ACC112 (cell line): ENCODE measurements at regions not wholly inside any gene's neighbourhood (a gene's known extent, or its start where the extent isn't known, plus 50 kb on each side); places are given as distances from the start of the nearest gene placed in this dataset.

Source experiments
- H2AFZ ChIP-seq: fragments of 200-600 bp; sonication (generic); one replicate; pipeline ENCODE4 v1.6.0; 2017; ENCODE audit warnings: antibody characterized with exemption, low read length; ENCODE audit not compliant: unreplicated experiment
- H3K27ac ChIP-seq: fragments of 200-600 bp; sonication (generic); 2 replicates; pipeline ENCODE4 v1.5.1; 2014; ENCODE audit warnings: low read depth, mild to moderate bottlenecking, antibody characterized with exemption, low read length, moderate library complexity
- H3K27me3 ChIP-seq: fragments of 200-600 bp; sonication (generic); 2 replicates; pipeline ENCODE4 v1.6.1; 2014; ENCODE audit warnings: mild to moderate bottlenecking, antibody characterized with exemption, low read length, moderate library complexity, mixed read lengths; ENCODE audit not compliant: insufficient read depth
- H3K36me3 ChIP-seq: fragments of 200-600 bp; sonication (generic); 2 replicates; pipeline ENCODE4 v1.6.1; 2016; ENCODE audit warnings: mild to moderate bottlenecking, antibody characterized with exemption, low read length, moderate library complexity, mixed read lengths; ENCODE audit not compliant: insufficient read depth
- H3K4me1 ChIP-seq: fragments of 200-600 bp; sonication (generic); one replicate; pipeline ENCODE4 v1.6.1; 2016; ENCODE audit warnings: low read length, mixed read lengths; ENCODE audit not compliant: insufficient read depth, unreplicated experiment, control insufficient read depth
- H3K4me3 ChIP-seq: fragments of 200-600 bp; sonication (generic); 2 replicates; pipeline ENCODE4 v1.5.1; 2014; ENCODE audit warnings: mild to moderate bottlenecking, low read depth, low read length
- H3K79me2 ChIP-seq: fragments of 200-600 bp; sonication (generic); one replicate; pipeline ENCODE4 v1.6.0; 2016; ENCODE audit warnings: low read length; ENCODE audit not compliant: control insufficient read depth, unreplicated experiment, insufficient read depth

- H3K4me3 ChIP-seq = no peak overlapping the region
- no peaks in the 10 kb centered on the region for H3K27me3 ChIP-seq
- H2AFZ ChIP-seq = peak overlapping the region; percentile 55
- H3K27ac ChIP-seq = no peak overlapping the region
- no peaks in the 10 kb centered on the region for H3K79me2 ChIP-seq
- no peaks in the 10 kb centered on the region for H3K36me3 ChIP-seq
- H3K4me1 ChIP-seq = peaks cover 13% of the 10 kb centered on the region
Measured at GRCh38 chr11:111148121-111148520, 97.4 kb upstream of the POU2AF2 start.

GRCh38 chr11:111137846-111138245 lies 107.7 kb upstream of the POU2AF2 start:
- no peaks in the 10 kb centered on the region for H3K27me3 ChIP-seq
- no peak overlapping the region for H2AFZ ChIP-seq
- no peak overlapping the region for H3K4me3 ChIP-seq
- H3K4me1 ChIP-seq = no peaks in the 10 kb centered on the region
- no peak overlapping the region for H3K27ac ChIP-seq
- H3K79me2 ChIP-seq = no peaks in the 10 kb centered on the region
- H3K36me3 ChIP-seq = no peaks in the 10 kb centered on the region

- H3K27ac ChIP-seq = no peak overlapping the region
- H3K4me1 ChIP-seq = no peaks in the 10 kb centered on the region
- H3K36me3 ChIP-seq = no peaks in the 10 kb centered on the region
- no peaks in the 10 kb centered on the region for H3K79me2 ChIP-seq
- no peak overlapping the region for H2AFZ ChIP-seq
- no peak overlapping the region for H3K4me3 ChIP-seq
- no peaks in the 10 kb centered on the region for H3K27me3 ChIP-seq
Measured at GRCh38 chr11:111135778-111136570, 109.6 kb upstream of the POU2AF2 start.

- Histone ChIP-seq H2AFZ (no peak overlapping the region), H3K79me2 (no peaks in the 10 kb centered on the region), H3K27me3 (no peaks in the 10 kb centered on the region), H3K36me3 (no peaks in the 10 kb centered on the region), H3K4me1 (no peaks in the 10 kb centered on the region), H3K4me3 (no peak overlapping the region), H3K27ac (no peak overlapping the region)
Measured at GRCh38 chr11:111135101-111135500, 110.4 kb upstream of the POU2AF2 start.

- Histone ChIP-seq H3K79me2 (no peaks in the 10 kb centered on the region), H3K27ac (no peak overlapping the region), H2AFZ (no peak overlapping the region), H3K4me1 (no peaks in the 10 kb centered on the region), H3K4me3 (no peak overlapping the region), H3K27me3 (peaks cover 10% of the 10 kb centered on the region; the same call in 1 of the 2 replicates), H3K36me3 (no peaks in the 10 kb centered on the region)
Measured at GRCh38 chr11:111128076-111128870, 117.3 kb upstream of the POU2AF2 start.

- no peaks in the 10 kb centered on the region for H3K79me2 ChIP-seq
- H3K4me3 ChIP-seq = no peak overlapping the region
- H3K36me3 ChIP-seq = no peaks in the 10 kb centered on the region
- no peak overlapping the region for H2AFZ ChIP-seq
- H3K4me1 ChIP-seq = no peaks in the 10 kb centered on the region
- no peak overlapping the region for H3K27ac ChIP-seq
- peaks cover 14% of the 10 kb centered on the region; the same call in 1 of the 2 replicates for H3K27me3 ChIP-seq
Measured at GRCh38 chr11:111124724-111125123, 120.8 kb upstream of the POU2AF2 start.

- H3K4me3 ChIP-seq = no peak overlapping the region
- no peak overlapping the region for H2AFZ ChIP-seq
- H3K27me3 ChIP-seq = peaks cover 14% of the 10 kb centered on the region; the same call in 1 of the 2 replicates
Measured at GRCh38 chr11:111123463-111124398, 121.8 kb upstream of the POU2AF2 start.

GRCh38 chr11:111120696-111121302 lies 124.7 kb upstream of the POU2AF2 start:
- Histone ChIP-seq H3K4me1 (no peaks in the 10 kb centered on the region), H2AFZ (no peak overlapping the region), H3K4me3 (no peak overlapping the region), H3K27me3 (peaks cover 4% of the 10 kb centered on the region; the same call in 1 of the 2 replicates), H3K27ac (no peak overlapping the region), H3K79me2 (no peaks in the 10 kb centered on the region), H3K36me3 (no peaks in the 10 kb centered on the region)

More at GRCh38 chr11:111123463-111124398, 121.8 kb upstream of the POU2AF2 start:
- Histone ChIP-seq H3K27ac (no peak overlapping the region), H3K79me2 (no peaks in the 10 kb centered on the region), H3K4me1 (no peaks in the 10 kb centered on the region), H3K36me3 (no peaks in the 10 kb centered on the region)

GRCh38 chr11:111120161-111120560 lies 125.4 kb upstream of the POU2AF2 start:
- H3K36me3 ChIP-seq = no peaks in the 10 kb centered on the region
- H3K4me1 ChIP-seq = no peaks in the 10 kb centered on the region
- 0 out of 2 replicates have a peak, but pooled peaks cover 3% of the 10 kb centered on the region for H3K27me3 ChIP-seq
- no peaks in the 10 kb centered on the region for H3K79me2 ChIP-seq
- no peak overlapping the region for H3K27ac ChIP-seq
- H2AFZ ChIP-seq = no peak overlapping the region
- H3K4me3 ChIP-seq = no peak overlapping the region

GRCh38 chr11:111119751-111120150 lies 125.8 kb upstream of the POU2AF2 start:
- Histone ChIP-seq H3K36me3 (no peaks in the 10 kb centered on the region), H3K79me2 (no peaks in the 10 kb centered on the region), H3K4me3 (no peak overlapping the region), H3K27ac (no peak overlapping the region), H2AFZ (no peak overlapping the region), H3K27me3 (0 out of 2 replicates have a peak, but pooled peaks cover 3% of the 10 kb centered on the region), H3K4me1 (no peaks in the 10 kb centered on the region)
